ENCODE measurements at regions not wholly inside any gene's neighbourhood (a gene's known extent, or its start where the extent isn't known, plus 50 kb on each side); places are given as distances from the start of the nearest gene placed in this dataset.

DNA sequence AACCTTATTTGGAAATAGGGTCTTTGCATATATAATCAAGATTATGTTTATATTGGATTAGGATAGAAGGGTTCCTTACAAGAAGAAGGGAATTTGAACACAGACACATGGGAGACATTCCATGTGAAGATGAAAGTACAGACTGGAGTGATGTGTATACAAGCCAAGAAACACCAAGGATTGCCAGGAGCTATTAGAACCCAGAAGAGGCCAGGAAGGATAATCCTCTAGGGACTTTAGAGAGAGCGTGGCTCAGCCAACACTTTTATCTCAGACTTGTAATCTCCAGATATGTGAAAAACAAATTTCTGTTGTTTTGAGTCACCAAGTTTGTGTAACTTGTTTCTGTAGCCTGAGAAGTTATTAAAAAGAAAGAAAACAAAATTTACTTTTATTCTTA, 1173.9 kb upstream of the CITED2 start:
- Mint-ChIP-seq H3K27ac (no peak overlapping the region), H3K4me3 (no peak overlapping the region), H3K36me3 (ENCODE audit: low read depth) (no peaks in the 10 kb centered on the region), H3K27me3 (peaks cover 2% of the 10 kb centered on the region), H3K4me1 (no peaks in the 10 kb centered on the region), H3K9me3 (ENCODE audit: low read depth) (no peaks in the 10 kb centered on the region)
- ChIA-PET CTCF (no interaction called here), POLR2A (no interaction called here)
- ATAC-seq (no peak), DNase-seq (no peak)
- intact Hi-C loops (cut with DNase I, micrococcal nuclease) = no loop called here

DNA sequence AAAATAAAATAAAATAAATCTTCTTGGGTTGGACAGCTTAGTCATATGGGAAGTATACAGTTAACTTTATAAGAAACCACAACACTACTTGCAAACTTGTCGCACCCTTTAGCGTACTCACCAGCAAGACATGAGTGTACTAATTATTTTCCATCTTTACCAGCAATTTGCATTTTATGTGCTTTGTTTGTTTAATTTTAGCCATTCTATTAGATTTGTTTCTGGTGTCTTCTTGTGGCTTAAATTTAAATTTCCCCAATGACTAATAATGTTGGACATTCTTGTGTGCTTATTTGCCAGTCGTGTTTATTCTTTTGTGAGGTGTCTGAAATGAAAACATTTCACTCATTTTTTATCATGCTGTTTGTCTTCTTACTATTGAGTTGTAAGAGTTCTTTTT, 1172.2 kb upstream of the CITED2 start:
- POLR2A ChIA-PET = no interaction called here
- ATAC-seq (no peak), DNase-seq (no peak)
- H3K9me3 Mint-ChIP-seq (ENCODE audit: low read depth) = no peaks in the 10 kb centered on the region
- H3K36me3 Mint-ChIP-seq (ENCODE audit: low read depth) = no peaks in the 10 kb centered on the region
- no peak overlapping the region for H3K27ac Mint-ChIP-seq
- intact Hi-C loops (cut with DNase I, micrococcal nuclease) = no loop called here
- no peaks in the 10 kb centered on the region for H3K4me1 Mint-ChIP-seq
- H3K27me3 Mint-ChIP-seq = peaks cover 2% of the 10 kb centered on the region
- H3K4me3 Mint-ChIP-seq = no peak overlapping the region
- CTCF ChIA-PET = no interaction called here

DNA sequence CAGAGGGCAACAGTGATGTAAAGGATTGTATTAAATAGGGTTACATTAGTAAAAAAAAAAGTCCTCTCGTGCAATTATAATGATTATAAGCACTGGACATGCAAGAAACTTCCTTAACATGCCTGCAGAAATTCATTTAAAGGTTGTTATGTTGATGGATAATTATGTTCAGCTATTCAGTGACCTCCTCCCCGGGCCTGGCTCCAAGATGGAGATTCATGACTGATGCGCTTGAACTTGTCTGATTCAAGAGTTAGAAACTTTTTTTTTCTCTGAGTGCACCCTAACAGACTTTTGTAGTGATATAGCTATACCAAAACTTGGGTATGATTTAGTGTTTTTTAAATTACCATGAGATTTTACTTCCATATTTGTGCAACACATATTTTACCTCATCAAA, 1170.0 kb upstream of the CITED2 start:
- Mint-ChIP-seq H3K27me3 (peaks cover 2% of the 10 kb centered on the region), H3K4me3 (no peak overlapping the region), H3K4me1 (no peaks in the 10 kb centered on the region), H3K27ac (no peak overlapping the region), H3K9me3 (ENCODE audit: low read depth) (no peaks in the 10 kb centered on the region), H3K36me3 (ENCODE audit: low read depth) (no peaks in the 10 kb centered on the region)
- CTCF ChIA-PET = no interaction called here
- ATAC-seq = no peak
- no peak for DNase-seq
- intact Hi-C loops (cut with DNase I, micrococcal nuclease) = no loop called here
- POLR2A ChIA-PET = interaction anchor here (0.6 kb wide), 1 partner anchor 20 kb away, joined by 3 read pairs; no protein-coding TSS in a partner anchor

GRCh38 chr6:140542863-140543262, 1168.4 kb upstream of the CITED2 start:
- Mint-ChIP-seq H3K4me3 (no peak overlapping the region), H3K4me1 (no peaks in the 10 kb centered on the region), H3K27ac (no peak overlapping the region), H3K9me3 (ENCODE audit: low read depth) (no peaks in the 10 kb centered on the region), H3K36me3 (ENCODE audit: low read depth) (no peaks in the 10 kb centered on the region), H3K27me3 (peaks cover 2% of the 10 kb centered on the region)
- no peak for DNase-seq
- ATAC-seq = no peak
- POLR2A ChIA-PET = no interaction called here
- intact Hi-C loops (cut with DNase I, micrococcal nuclease) = no loop called here
- CTCF ChIA-PET = interaction anchor here (0.6 kb wide), 1 partner anchor 11 kb away, joined by 3 read pairs; no protein-coding TSS in a partner anchor

DNA sequence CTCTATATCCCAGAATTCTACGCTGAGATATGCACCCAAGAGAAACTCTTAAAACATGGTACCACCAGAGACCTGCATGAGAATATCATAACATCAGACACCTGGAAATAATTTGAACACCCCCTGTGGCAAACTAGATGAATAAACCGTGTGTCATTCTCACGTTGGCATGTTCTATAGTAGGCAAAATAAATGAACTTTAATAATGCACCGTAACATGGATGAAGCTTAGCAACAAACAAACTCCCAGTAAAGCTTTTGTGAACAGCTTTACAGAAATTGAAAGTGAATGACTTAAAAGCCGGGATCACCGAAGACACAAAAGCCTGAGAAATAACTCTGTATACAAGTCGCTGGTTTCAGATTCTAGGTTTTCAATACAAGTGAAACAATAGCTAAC, 1166.8 kb upstream of the CITED2 start:
- ChIA-PET CTCF (no interaction called here), POLR2A (no interaction called here)
- no peak overlapping the region for H3K4me3 Mint-ChIP-seq
- intact Hi-C loops (cut with DNase I, micrococcal nuclease) = no loop called here
- no peak overlapping the region for H3K27ac Mint-ChIP-seq
- no peaks in the 10 kb centered on the region for H3K36me3 Mint-ChIP-seq (ENCODE audit: low read depth)
- no peaks in the 10 kb centered on the region for H3K27me3 Mint-ChIP-seq
- no peaks in the 10 kb centered on the region for H3K9me3 Mint-ChIP-seq (ENCODE audit: low read depth)
- DNase-seq = no peak
- no peaks in the 10 kb centered on the region for H3K4me1 Mint-ChIP-seq
- ATAC-seq = no peak

- DNase-seq = no peak
- H3K4me3 Mint-ChIP-seq = no peak overlapping the region
- ATAC-seq = no peak
Measured at GRCh38 chr6:140540743-140541142, 1166.3 kb upstream of the CITED2 start.

GRCh38 chr6:140538926-140539325, 1164.5 kb upstream of the CITED2 start:
- Mint-ChIP-seq H3K9me3 (ENCODE audit: low read depth) (peaks cover 4% of the 10 kb centered on the region), H3K27me3 (peaks cover under 1% of the 10 kb centered on the region), H3K27ac (no peak overlapping the region), H3K4me1 (no peaks in the 10 kb centered on the region), H3K36me3 (ENCODE audit: low read depth) (no peaks in the 10 kb centered on the region), H3K4me3 (no peak overlapping the region)
- ATAC-seq = no peak
- intact Hi-C loops (cut with DNase I, micrococcal nuclease) = no loop called here
- ChIA-PET POLR2A (no interaction called here), CTCF (interaction anchor here (0.8 to 1.4 kb wide), 2 partner anchors 28 to 29 kb away, joined by 3 to 5 read pairs; no protein-coding TSS in a partner anchor)
- no peak for DNase-seq

More at GRCh38 chr6:140540743-140541142, 1166.3 kb upstream of the CITED2 start:
- H3K36me3 Mint-ChIP-seq (ENCODE audit: low read depth) = no peaks in the 10 kb centered on the region
- no peaks in the 10 kb centered on the region for H3K27me3 Mint-ChIP-seq
- H3K9me3 Mint-ChIP-seq (ENCODE audit: low read depth) = no peaks in the 10 kb centered on the region
- ChIA-PET POLR2A (no interaction called here), CTCF (no interaction called here)
- H3K27ac Mint-ChIP-seq = no peak overlapping the region
- intact Hi-C loops (cut with DNase I, micrococcal nuclease) = no loop called here
- no peaks in the 10 kb centered on the region for H3K4me1 Mint-ChIP-seq

DNA sequence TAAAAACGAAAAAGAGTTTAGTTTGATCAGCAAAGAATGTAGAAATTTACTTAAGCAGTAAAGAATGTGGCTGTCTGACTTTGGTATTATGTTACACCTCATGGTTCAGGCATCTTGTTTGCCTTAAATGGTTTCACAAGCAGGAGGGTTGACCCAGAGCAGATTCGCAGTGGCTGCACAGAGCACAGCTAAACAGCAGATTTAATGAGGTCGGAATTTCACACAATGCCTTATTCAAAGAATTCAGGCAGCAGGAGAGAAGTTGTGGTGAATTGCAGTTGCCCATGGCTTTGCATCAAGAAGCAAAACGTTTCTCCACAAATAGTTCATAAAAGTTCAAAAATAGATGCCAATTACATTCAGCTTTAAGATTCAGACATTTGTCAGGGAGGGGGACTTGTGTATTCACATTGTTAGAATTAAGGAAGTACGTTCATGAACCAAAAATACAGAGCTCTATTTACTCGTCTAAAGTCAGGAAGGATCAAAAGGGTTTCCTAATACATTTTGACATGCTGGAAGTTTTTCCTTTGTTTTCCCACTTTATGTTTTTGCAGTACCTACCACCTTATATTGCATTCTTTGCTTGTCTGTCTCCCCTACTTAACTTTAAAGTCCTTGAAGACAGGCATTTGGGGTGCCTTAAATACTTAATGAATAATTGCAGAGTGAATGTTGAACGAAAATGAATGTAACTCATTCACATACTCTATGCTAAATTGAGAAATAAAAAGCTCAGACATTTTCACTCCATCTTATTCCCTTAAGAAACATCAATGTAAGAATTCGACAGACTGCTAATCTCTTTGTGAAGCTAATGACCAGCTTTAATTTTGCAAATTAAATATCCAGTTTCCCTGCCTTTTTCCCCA, 1163.6 kb upstream of the CITED2 start:
- POLR2A ChIA-PET = no interaction called here
- CTCF ChIA-PET = interaction anchor here (0.5 to 1.4 kb wide), 3 partner anchors 27 to 380 kb away, joined by 3 to 5 read pairs (median 3); no protein-coding TSS in a partner anchor
- H3K27ac Mint-ChIP-seq = no peak overlapping the region
- no peak for DNase-seq
- no peak for ATAC-seq
- intact Hi-C loops (cut with DNase I, micrococcal nuclease) = no loop called here
- H3K4me1 Mint-ChIP-seq = no peaks in the 10 kb centered on the region
- H3K36me3 Mint-ChIP-seq (ENCODE audit: low read depth) = no peaks in the 10 kb centered on the region
- H3K9me3 Mint-ChIP-seq (ENCODE audit: low read depth) = peaks cover 5% of the 10 kb centered on the region
- peaks cover 2% of the 10 kb centered on the region for H3K27me3 Mint-ChIP-seq
- no peak overlapping the region for H3K4me3 Mint-ChIP-seq

DNA sequence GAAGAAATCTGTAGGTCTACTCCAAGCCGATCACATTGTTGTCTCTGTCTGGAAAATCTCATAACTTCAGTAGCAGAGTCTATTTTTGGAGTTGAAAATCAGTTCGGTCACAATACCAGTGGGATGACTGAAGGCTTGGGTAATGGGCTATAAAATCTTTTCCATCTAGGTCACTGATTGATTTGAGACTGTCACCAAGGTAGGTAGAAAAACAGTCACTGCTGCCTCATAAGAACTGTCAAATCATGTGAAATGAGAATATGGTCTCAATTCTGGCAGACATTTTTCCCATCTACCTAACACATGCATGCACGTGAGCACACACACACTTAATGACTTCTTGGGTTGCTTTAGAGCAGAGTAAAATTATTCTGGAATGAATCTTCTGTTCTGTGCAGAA, 1162.8 kb upstream of the CITED2 start:
- peaks cover 5% of the 10 kb centered on the region for H3K9me3 Mint-ChIP-seq (ENCODE audit: low read depth)
- H3K4me1 Mint-ChIP-seq = no peaks in the 10 kb centered on the region
- no peak for ATAC-seq
- DNase-seq = no peak
- H3K36me3 Mint-ChIP-seq (ENCODE audit: low read depth) = no peaks in the 10 kb centered on the region
- H3K27me3 Mint-ChIP-seq = peaks cover 2% of the 10 kb centered on the region
- CTCF ChIA-PET = no interaction called here
- no peak overlapping the region for H3K4me3 Mint-ChIP-seq
- POLR2A ChIA-PET = no interaction called here
- intact Hi-C loops (cut with DNase I, micrococcal nuclease) = no loop called here
- no peak overlapping the region for H3K27ac Mint-ChIP-seq

DNA sequence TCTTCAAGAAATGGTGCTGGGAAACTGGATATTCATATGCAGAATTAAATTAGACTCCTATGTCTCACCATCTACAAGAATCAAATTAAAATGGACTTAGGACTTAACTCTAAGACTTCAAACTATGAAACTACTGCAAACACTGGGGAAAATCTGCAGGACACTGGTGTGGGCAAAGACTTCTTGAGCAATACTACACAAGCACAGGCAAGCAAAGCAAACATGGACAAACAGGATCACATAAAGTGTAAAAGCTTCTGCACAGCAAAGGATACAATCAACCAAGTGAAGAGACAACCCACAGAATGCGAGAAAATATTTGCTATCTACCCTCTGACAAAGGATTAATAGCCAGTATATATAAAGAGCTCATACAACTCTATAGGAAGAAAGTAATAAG, 1161.1 kb upstream of the CITED2 start:
- ChIA-PET POLR2A (no interaction called here), CTCF (interaction anchor here (0.8 to 0.9 kb wide), 3 partner anchors 8 to 281 kb away, joined by 3 to 4 read pairs (median 3); no protein-coding TSS in a partner anchor)
- no peaks in the 10 kb centered on the region for H3K36me3 Mint-ChIP-seq (ENCODE audit: low read depth)
- no peak for DNase-seq
- intact Hi-C loops (cut with DNase I, micrococcal nuclease) = no loop called here
- no peaks in the 10 kb centered on the region for H3K4me1 Mint-ChIP-seq
- no peak overlapping the region for H3K27ac Mint-ChIP-seq
- peaks cover 5% of the 10 kb centered on the region for H3K9me3 Mint-ChIP-seq (ENCODE audit: low read depth)
- no peak for ATAC-seq
- H3K4me3 Mint-ChIP-seq = no peak overlapping the region
- H3K27me3 Mint-ChIP-seq = peaks cover 4% of the 10 kb centered on the region

GRCh38 chr6:140533526-140533925, 1159.1 kb upstream of the CITED2 start:
- H3K4me3 Mint-ChIP-seq = no peak overlapping the region

GRCh38 chr6:140504776-140505175, 1130.3 kb upstream of the CITED2 start:
- H3K4me1 Mint-ChIP-seq = no peaks in the 10 kb centered on the region
- H3K27me3 Mint-ChIP-seq = peaks cover 1% of the 10 kb centered on the region
- no peak overlapping the region for H3K4me3 Mint-ChIP-seq
- CTCF ChIA-PET = no interaction called here
- no peaks in the 10 kb centered on the region for H3K9me3 Mint-ChIP-seq (ENCODE audit: low read depth)
- intact Hi-C loops (cut with DNase I, micrococcal nuclease) = no loop called here
- DNase-seq (no peak), ATAC-seq (no peak)
- no peak overlapping the region for H3K27ac Mint-ChIP-seq
- POLR2A ChIA-PET = no interaction called here
- no peaks in the 10 kb centered on the region for H3K36me3 Mint-ChIP-seq (ENCODE audit: low read depth)

More at GRCh38 chr6:140533526-140533925, 1159.1 kb upstream of the CITED2 start:
- DNase-seq (no peak), ATAC-seq (no peak)
- no peaks in the 10 kb centered on the region for H3K36me3 Mint-ChIP-seq (ENCODE audit: low read depth)
- H3K9me3 Mint-ChIP-seq (ENCODE audit: low read depth) = peaks cover 5% of the 10 kb centered on the region
- ChIA-PET CTCF (no interaction called here), POLR2A (no interaction called here)
- H3K27ac Mint-ChIP-seq = no peak overlapping the region
- peaks cover 4% of the 10 kb centered on the region for H3K27me3 Mint-ChIP-seq
- H3K4me1 Mint-ChIP-seq = no peaks in the 10 kb centered on the region
- intact Hi-C loops (cut with DNase I, micrococcal nuclease) = no loop called here
